Heart left ventricle (tissue), 16 donors: ENCODE measurements at regions not wholly inside any gene's neighbourhood (a gene's known extent, or its start where the extent isn't known, plus 50 kb on each side); places are given as distances from the start of the nearest gene placed in this dataset.
A peak's percentile ranks its signal among the peaks of the same experiment; 100 is the strongest.

Experiments used
- ATAC-seq, 4 donors: fragments of 200-7000 bp; cut with Tn5 transposase; one replicate each; pipeline ENCODE4 v1.9.1; 2020 to 2022; ENCODE audit warnings: moderate library complexity in 4 of 4, mild to moderate bottlenecking in 3 of 4, moderate number of reproducible peaks in 1 of 4
- DNase-seq, 5 donors: peaks; one replicate each; pipeline ENCODE4 v3.0.0-alpha.2; 2020
- H3K27ac ChIP-seq, 12 donors: fragments of 200-600 bp; sonication (generic) in 4 of 12; one replicate each; pipeline versions ENCODE4 v1.5.0 to v1.8.0; 2016 to 2022; ENCODE audit warnings: mild to moderate bottlenecking in 2 of 12
- H3K27me3 ChIP-seq, 9 donors: fragments of 200-600 bp; sonication (generic) in 2 of 9; one replicate each; pipeline versions ENCODE4 v1.5.1 to v1.8.0; 2016 to 2022; ENCODE audit warnings: mild to moderate bottlenecking in 3 of 9
- H3K36me3 ChIP-seq, 9 donors: fragments of 200-600 bp; sonication (generic) in 2 of 9; one replicate each; pipeline versions ENCODE4 v1.5.0 to v1.8.0; 2018 to 2022; ENCODE audit warnings: mild to moderate bottlenecking in 2 of 9
- H3K4me1 ChIP-seq, 12 donors: fragments of 200-600 bp; sonication (generic) in 4 of 12; one replicate each; pipeline versions ENCODE4 v1.5.0 to v1.8.0; 2016 to 2022; ENCODE audit warnings: mild to moderate bottlenecking in 3 of 12
- H3K4me3 ChIP-seq, 12 donors: fragments of 200-600 bp; sonication (generic) in 4 of 12; one replicate each; pipeline versions ENCODE4 v1.5.0 to v1.8.0; 2017 to 2022; ENCODE audit warnings: mild to moderate bottlenecking in 9 of 12, moderate library complexity in 4 of 12
- H3K9me3 ChIP-seq, 12 donors: fragments of 200-600 bp; sonication (generic) in 4 of 12; one replicate each; pipeline versions ENCODE4 v1.5.0 to v1.8.0; 2016 to 2022; ENCODE audit warnings: mild to moderate bottlenecking in 1 of 12
- POLR2A ChIP-seq, 2 donors: fragments of 450-650 bp; IDR thresholded peaks; one replicate each; pipeline ENCODE4 v1.6.1; 2017; ENCODE audit warnings: antibody characterized with exemption in 2 of 2, mild to moderate bottlenecking in 2 of 2, moderate library complexity in 2 of 2
- WGBS, 4 donors: extraction: QIAGEN DNeasy Blood & Tissue Kit in 2 of 4; methylation state at CpG; one replicate each; pipeline versions ENCODE4 v1.1.5 to v1.1.7; 2013 to 2018; 5-methylcytosine and 5-hydroxymethylcytosine counted together
- intact Hi-C, 10 donors: fragments of 100-400 bp; cut with DNase I; formaldehyde crosslinking; loops; one replicate each; pipeline versions ENCODE4 v1.11.1 to v1.14.2; 2022
- TF ChIP-seq, protein P1 (sequence below), 12 donors: fragments of 200-600 bp; sonication (generic) in 4 of 12; IDR thresholded peaks; one replicate each; pipeline versions ENCODE4 v1.5.0 to v1.8.0; 2018 to 2022; ENCODE audit warnings: antibody characterized with exemption in 12 of 12, mild to moderate bottlenecking in 5 of 12
- donor health status: ischemic (EF 13 %, LVEDD 7.1; RV severe dilation, severe dysfunction).
- donor health status: healthy with polysubstance abuse.
- donor health status: DM: no; HTN: yes; CAD: no.
- donor health status: DM: no; HTN: no; CAD: no.
- donor health status: ischemic (EF 25% LVEDD 6.9; RV normal size, moderate dysfunction).
- donor health status: ischemic (EF 25% LVEDD 5.7; RV mildly dilated, moderate dysfunction).
- donor health status: healthy.
- donor health status: DM: yes; HTN: yes; CAD: no.
- donor health status: ischemic (EF 35%, LVEDD 5.7; RV mildly dilated, moderate dysfunction).
- donor health status: nonischemic (EF 11% LVEDD 7.7; RV severe dilation, severe dysfunction).
- donor health status: DM: yes; HTN: yes; CAD: no.
- donor health status: PGD.
- donor health status: ischemic (EF 29% LVEDD 5.4; RV normal size, mild dysfunction).
- donor health status: nonischemic (EF 23%, LVEDD 6.1; RV moderate dilation, normal function).

DNA sequence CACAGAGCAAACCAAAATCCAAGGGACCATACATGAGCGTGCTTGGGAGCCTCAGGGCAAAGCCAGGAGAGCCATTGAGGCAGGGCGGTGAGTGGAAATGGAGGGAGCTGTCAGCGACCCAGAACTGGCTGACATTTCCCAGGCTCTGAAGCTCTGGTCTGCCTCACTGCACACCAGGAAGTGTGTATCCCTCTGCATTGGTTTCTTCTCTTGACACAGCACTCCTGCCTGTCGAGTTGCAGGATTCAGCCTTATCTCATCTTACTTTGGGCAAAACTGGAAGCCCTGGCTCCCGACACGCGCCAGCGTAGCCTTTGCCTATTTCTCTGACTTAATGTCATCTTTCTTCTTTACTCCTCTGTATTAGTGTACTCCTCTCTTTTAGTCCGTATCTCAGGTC, 144.7 kb upstream of the HS3ST3A1 start:
- no peak overlapping the region for H3K27ac ChIP-seq
- no peaks in the 10 kb centered on the region for H3K4me1 ChIP-seq
- WGBS, 4 donors, result 19 to 33% (median 22%) methylated on average over 9 of the region's 9 CpGs
- peaks cover 0 to 4% (median 0%) of the 10 kb centered on the region in 12 donors for H3K9me3 ChIP-seq
- H3K36me3 ChIP-seq, result no peaks in the 10 kb centered on the region
- ATAC-seq, result peak; percentile 91 to 95 (median 93)
- H3K4me3 ChIP-seq, result no peak overlapping the region
- H3K27me3 ChIP-seq, result no peaks in the 10 kb centered on the region
- peak; percentile 26 to 58 (median 55) for DNase-seq
- TF ChIP-seq, protein P1, sequence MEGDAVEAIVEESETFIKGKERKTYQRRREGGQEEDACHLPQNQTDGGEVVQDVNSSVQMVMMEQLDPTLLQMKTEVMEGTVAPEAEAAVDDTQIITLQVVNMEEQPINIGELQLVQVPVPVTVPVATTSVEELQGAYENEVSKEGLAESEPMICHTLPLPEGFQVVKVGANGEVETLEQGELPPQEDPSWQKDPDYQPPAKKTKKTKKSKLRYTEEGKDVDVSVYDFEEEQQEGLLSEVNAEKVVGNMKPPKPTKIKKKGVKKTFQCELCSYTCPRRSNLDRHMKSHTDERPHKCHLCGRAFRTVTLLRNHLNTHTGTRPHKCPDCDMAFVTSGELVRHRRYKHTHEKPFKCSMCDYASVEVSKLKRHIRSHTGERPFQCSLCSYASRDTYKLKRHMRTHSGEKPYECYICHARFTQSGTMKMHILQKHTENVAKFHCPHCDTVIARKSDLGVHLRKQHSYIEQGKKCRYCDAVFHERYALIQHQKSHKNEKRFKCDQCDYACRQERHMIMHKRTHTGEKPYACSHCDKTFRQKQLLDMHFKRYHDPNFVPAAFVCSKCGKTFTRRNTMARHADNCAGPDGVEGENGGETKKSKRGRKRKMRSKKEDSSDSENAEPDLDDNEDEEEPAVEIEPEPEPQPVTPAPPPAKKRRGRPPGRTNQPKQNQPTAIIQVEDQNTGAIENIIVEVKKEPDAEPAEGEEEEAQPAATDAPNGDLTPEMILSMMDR (IDR thresholded peaks at IDR 0.05), result no peak
- no peak for TF ChIP-seq POLR2A (IDR thresholded peaks at IDR 0.05)
- intact Hi-C loops, result no loop called here

DNA sequence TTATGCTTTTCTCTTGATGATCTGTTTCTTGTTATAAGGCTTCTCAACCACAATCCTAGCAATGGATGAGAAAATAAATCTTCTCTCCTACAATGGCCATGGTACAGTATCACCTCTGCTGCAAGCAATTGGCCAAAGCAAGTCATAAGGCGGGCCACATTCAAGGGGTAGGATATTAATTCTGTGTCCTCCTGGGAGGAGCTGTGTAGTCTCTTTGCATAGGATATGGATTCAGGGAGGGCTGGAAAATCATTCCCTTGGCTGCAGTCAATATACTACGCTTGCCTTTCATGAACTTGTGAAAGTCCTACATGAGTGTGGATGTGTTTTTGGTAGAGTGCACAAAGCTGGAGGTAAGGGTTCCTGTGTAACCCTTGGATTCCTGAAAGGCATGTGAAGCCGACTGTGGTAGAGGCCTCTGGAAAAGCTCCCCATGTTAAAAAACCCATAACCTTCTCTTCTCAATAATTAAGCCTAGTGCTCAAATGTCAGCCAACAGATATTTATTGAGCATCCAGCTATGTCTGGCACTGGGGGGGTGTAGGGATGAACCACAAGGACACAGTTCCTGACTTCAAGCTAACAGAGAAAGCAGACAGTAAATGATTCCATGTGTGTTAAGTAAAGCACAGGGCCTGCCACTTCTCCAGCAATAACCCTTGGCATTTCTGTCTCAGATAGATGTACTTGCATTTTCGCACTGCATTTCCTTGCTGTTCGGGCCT, 147.6 kb upstream of the HS3ST3A1 start:
- TF ChIP-seq, protein P1 (IDR thresholded peaks at IDR 0.05), result no peak
- no peak for TF ChIP-seq POLR2A (IDR thresholded peaks at IDR 0.05)
- WGBS, 4 donors, result 65 to 73% (median 69%) methylated on average over 5 of the region's 5 CpGs
- DNase-seq, result no peak
- Histone ChIP-seq H3K27me3 (peaks cover 0 to 3% (median 0%) of the 10 kb centered on the region in 9 donors), H3K27ac (no peak overlapping the region), H3K9me3 (peaks cover 0 to 4% (median 0%) of the 10 kb centered on the region in 12 donors), H3K4me3 (no peak overlapping the region), H3K4me1 (no peaks in the 10 kb centered on the region), H3K36me3 (no peaks in the 10 kb centered on the region)
- intact Hi-C loops, result no loop called here
- no peak for ATAC-seq

DNA sequence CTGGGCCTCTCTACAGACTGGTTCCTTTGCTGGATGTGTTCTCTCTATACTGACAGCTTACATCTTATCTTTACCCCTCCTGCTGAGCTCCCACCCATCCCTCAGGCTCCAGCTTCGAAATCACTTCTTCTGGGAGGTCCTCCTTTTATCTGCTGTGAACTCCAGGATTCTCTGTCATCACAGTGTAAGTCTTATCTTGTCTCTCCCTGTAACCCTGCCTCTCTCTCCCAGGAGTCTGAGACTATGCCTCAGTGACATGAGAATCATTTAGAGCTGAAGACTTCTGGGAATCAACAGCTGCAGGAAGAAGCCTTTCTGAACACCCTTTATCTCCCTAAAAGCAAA, 148.1 kb upstream of the HS3ST3A1 start:
- peaks cover 0 to 4% (median 0%) of the 10 kb centered on the region in 12 donors for H3K9me3 ChIP-seq
- 38 to 50% (median 40%) methylated on average over 1 of the region's 1 CpG for WGBS, 4 donors
- intact Hi-C loops, result loop anchor here in 1 of 10 donors (10.0 kb wide), 1 partner anchor 555 kb away; the partner anchor contains the start of gene HS3ST3B1
- H3K27me3 ChIP-seq, result peaks cover 0 to 3% (median 0%) of the 10 kb centered on the region in 9 donors
- DNase-seq (no peak), ATAC-seq (no peak)
- H3K4me3 ChIP-seq, result no peak overlapping the region
- TF ChIP-seq, protein P1 (IDR thresholded peaks at IDR 0.05), result no peak
- no peak for TF ChIP-seq POLR2A (IDR thresholded peaks at IDR 0.05)
- no peaks in the 10 kb centered on the region for H3K36me3 ChIP-seq
- H3K27ac ChIP-seq, result no peak overlapping the region
- no peaks in the 10 kb centered on the region for H3K4me1 ChIP-seq

DNA sequence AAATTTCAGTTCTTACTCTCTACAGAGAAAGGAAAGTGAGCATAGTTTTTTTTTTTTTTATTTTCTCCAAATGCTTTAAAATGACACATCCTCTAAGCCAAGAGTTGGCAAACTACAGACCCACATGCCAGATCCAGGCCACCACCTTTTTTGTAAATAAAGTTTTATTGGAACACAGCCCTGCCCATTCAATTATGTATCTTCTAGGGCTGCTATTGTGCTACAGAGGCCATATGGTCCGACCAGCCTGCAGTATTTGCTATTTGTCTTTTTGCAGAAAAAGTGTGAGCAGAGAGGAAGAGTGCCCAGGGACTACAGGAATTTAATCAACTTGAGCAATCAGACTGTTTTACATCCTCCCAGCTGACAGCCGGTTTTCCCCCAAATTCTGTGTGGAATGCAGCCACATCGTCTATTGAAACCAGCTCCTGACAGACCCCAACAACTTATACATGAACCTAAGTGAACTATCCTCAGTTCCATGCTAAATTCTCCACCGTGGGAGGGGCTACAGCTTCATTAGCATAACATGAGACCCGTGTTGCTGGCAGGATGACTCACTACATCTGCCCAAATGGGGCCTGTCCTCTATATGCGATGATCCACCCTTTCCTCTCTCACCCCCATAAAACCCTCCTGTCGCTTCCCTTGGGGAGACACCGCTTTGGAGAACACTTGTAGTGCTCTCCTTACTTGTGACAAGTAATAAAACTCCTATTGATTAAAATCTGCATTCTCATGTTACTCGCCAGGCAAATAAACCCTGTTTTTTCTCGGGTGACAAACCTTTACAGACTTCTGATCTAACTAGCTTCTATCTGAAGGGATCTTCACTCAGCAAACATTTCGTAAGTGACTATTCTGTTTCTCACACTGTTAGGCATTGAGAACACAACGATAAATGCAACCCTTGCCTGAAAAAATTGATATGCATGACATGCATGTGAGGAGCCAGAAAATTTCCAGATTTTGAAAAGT, 149.4 kb upstream of the HS3ST3A1 start:
- WGBS, 4 donors, result 57 to 63% (median 60%) methylated on average over 12 of the region's 12 CpGs
- Histone ChIP-seq H3K36me3 (no peaks in the 10 kb centered on the region), H3K27me3 (peaks cover 0 to 3% (median 0%) of the 10 kb centered on the region in 9 donors), H3K9me3 (peaks cover 0 to 4% (median 0%) of the 10 kb centered on the region in 12 donors), H3K27ac (no peak overlapping the region), H3K4me3 (no peak overlapping the region), H3K4me1 (no peaks in the 10 kb centered on the region)
- no peak for DNase-seq
- intact Hi-C loops, result loop anchor here in 1 of 10 donors (10.0 kb wide), 1 partner anchor 554 kb away; the partner anchor contains the start of gene HS3ST3B1
- no peak for ATAC-seq
- TF ChIP-seq, protein P1 (IDR thresholded peaks at IDR 0.05), result no peak
- TF ChIP-seq POLR2A (IDR thresholded peaks at IDR 0.05), result no peak
